ENCODE measurements at regions not wholly inside any gene's neighbourhood (a gene's known extent, or its start where the extent isn't known, plus 50 kb on each side); places are given as distances from the start of the nearest gene placed in this dataset.

DNA sequence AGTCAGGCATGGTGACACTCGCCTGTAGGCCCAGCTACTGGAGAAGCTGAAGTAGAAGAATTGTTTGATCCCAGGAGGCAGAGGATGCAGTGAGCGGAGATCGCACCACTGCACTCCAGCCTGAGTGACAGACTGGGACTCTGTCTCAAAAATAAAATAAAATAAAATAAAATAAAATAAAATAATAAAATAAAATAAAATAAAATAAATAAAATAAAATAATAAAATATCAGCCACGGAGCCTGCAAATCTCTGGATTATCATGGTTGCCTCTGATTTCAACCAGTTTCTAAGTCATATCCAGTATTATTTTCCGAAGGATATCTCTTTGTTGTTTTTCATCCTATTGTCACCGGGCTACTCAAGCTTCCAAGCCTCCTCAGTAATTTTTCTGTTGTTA is 51.7 kb upstream of the FZD8 start:
- TF ChIP-seq, protein P1, sequence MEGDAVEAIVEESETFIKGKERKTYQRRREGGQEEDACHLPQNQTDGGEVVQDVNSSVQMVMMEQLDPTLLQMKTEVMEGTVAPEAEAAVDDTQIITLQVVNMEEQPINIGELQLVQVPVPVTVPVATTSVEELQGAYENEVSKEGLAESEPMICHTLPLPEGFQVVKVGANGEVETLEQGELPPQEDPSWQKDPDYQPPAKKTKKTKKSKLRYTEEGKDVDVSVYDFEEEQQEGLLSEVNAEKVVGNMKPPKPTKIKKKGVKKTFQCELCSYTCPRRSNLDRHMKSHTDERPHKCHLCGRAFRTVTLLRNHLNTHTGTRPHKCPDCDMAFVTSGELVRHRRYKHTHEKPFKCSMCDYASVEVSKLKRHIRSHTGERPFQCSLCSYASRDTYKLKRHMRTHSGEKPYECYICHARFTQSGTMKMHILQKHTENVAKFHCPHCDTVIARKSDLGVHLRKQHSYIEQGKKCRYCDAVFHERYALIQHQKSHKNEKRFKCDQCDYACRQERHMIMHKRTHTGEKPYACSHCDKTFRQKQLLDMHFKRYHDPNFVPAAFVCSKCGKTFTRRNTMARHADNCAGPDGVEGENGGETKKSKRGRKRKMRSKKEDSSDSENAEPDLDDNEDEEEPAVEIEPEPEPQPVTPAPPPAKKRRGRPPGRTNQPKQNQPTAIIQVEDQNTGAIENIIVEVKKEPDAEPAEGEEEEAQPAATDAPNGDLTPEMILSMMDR (IDR thresholded peaks at IDR 0.05), result no peak
- DNase-seq (ENCODE audit: low spot score in 2 of 2), result no peak
- H3K36me3 ChIP-seq, result no peaks in the 10 kb centered on the region
- H3K9me3 ChIP-seq, result no peaks in the 10 kb centered on the region
- H3K27me3 ChIP-seq, result no peaks in the 10 kb centered on the region
- no peaks in the 10 kb centered on the region for H3K4me1 ChIP-seq
- no peak overlapping the region for H3K4me3 ChIP-seq
- no peak overlapping the region for H3K27ac ChIP-seq
- intact Hi-C loops (cut with DNase I), result no loop called here

All from ascending aorta (tissue), 2 donors.